GM21528 (cell line): ENCODE measurements at regions not wholly inside any gene's neighbourhood (a gene's known extent, or its start where the extent isn't known, plus 50 kb on each side); places are given as distances from the start of the nearest gene placed in this dataset.

ENCODE experiments used
- ATAC-seq: cut with Tn5 transposase; IDR thresholded peaks from one replicate; pipeline ENCODE4 v1.9.1; 2021; ENCODE audit warnings: mild to moderate bottlenecking, moderate library complexity; ENCODE audit not compliant: unreplicated experiment, low FRiP score

GRCh38 chr20:60459212-60459611 is 501.0 kb downstream of the CDH26 start:
- no peak for ATAC-seq

- ATAC-seq = no peak
Observed at GRCh38 chr20:60461993-60462392, 503.8 kb downstream of the CDH26 start.

GRCh38 chr20:60463798-60464197 is 505.6 kb downstream of the CDH26 start:
- ATAC-seq = no peak

GRCh38 chr20:60465439-60465838 is 507.2 kb downstream of the CDH26 start:
- ATAC-seq = no peak

GRCh38 chr20:60465993-60466686 is 507.9 kb downstream of the CDH26 start:
- ATAC-seq = no peak

- ATAC-seq = no peak
Observed at GRCh38 chr20:60466687-60467022, 508.4 kb downstream of the CDH26 start.

- no peak for ATAC-seq
Observed at GRCh38 chr20:60467078-60467477, 508.9 kb downstream of the CDH26 start.

GRCh38 chr20:60467771-60468170 is 509.5 kb downstream of the CDH26 start:
- ATAC-seq = no peak

- ATAC-seq = no peak
Observed at GRCh38 chr20:60469829-60470228, 511.6 kb downstream of the CDH26 start.

- ATAC-seq = no peak
Observed at GRCh38 chr20:60470366-60470765, 512.1 kb downstream of the CDH26 start.

GRCh38 chr20:60473211-60473610 is 515.0 kb downstream of the CDH26 start:
- no peak for ATAC-seq

- ATAC-seq = no peak
Observed at GRCh38 chr20:60474385-60474910, 516.2 kb downstream of the CDH26 start.

- no peak for ATAC-seq
Observed at GRCh38 chr20:60476045-60476444, 517.8 kb downstream of the CDH26 start.

GRCh38 chr20:60477958-60478357 is 519.7 kb downstream of the CDH26 start:
- ATAC-seq = no peak

- ATAC-seq = no peak
Observed at GRCh38 chr20:60478533-60478932, 520.3 kb downstream of the CDH26 start.

GRCh38 chr20:60480950-60481742 is 522.9 kb downstream of the CDH26 start:
- ATAC-seq = no peak

GRCh38 chr20:60481743-60482133 is 523.5 kb downstream of the CDH26 start:
- no peak for ATAC-seq

- no peak for ATAC-seq
Observed at GRCh38 chr20:60482221-60483008, 524.2 kb downstream of the CDH26 start.

GRCh38 chr20:60483371-60483770 is 525.1 kb downstream of the CDH26 start:
- no peak for ATAC-seq

- no peak for ATAC-seq
Observed at GRCh38 chr20:60484316-60484715, 526.1 kb downstream of the CDH26 start.
